ENCODE measurements at regions not wholly inside any gene's neighbourhood (a gene's known extent, or its start where the extent isn't known, plus 50 kb on each side); places are given as distances from the start of the nearest gene placed in this dataset.

GRCh38 chr6:66664112-66664511, 957.1 kb upstream of the EYS start:
- intact Hi-C loops (cut with DNase I), result no loop called here
- ATAC-seq (no peak), DNase-seq (ENCODE audit: missing footprints) (no peak)

- DNase-seq (ENCODE audit: missing footprints), result no peak
- intact Hi-C loops (cut with DNase I), result no loop called here
- no peak for ATAC-seq
Measured at GRCh38 chr6:66662721-66663507, 955.9 kb upstream of the EYS start.

GRCh38 chr6:66662196-66662595, 955.2 kb upstream of the EYS start:
- DNase-seq (ENCODE audit: missing footprints) (no peak), ATAC-seq (no peak)
- intact Hi-C loops (cut with DNase I), result no loop called here

GRCh38 chr6:66655420-66655819, 948.4 kb upstream of the EYS start:
- ATAC-seq (no peak), DNase-seq (ENCODE audit: missing footprints) (no peak)
- intact Hi-C loops (cut with DNase I), result no loop called here

GRCh38 chr6:66638518-66638917, 931.5 kb upstream of the EYS start:
- DNase-seq (ENCODE audit: missing footprints), result no peak
- no peak for ATAC-seq
- intact Hi-C loops (cut with DNase I), result no loop called here

GRCh38 chr6:66638099-66638498, 931.1 kb upstream of the EYS start:
- no peak for ATAC-seq
- intact Hi-C loops (cut with DNase I), result no loop called here

GRCh38 chr6:66628917-66629316, 921.9 kb upstream of the EYS start:
- no peak for ATAC-seq
- intact Hi-C loops (cut with DNase I), result no loop called here

More at GRCh38 chr6:66638099-66638498, 931.1 kb upstream of the EYS start:
- DNase-seq (ENCODE audit: missing footprints), result no peak

GRCh38 chr6:66623050-66623449, 916.0 kb upstream of the EYS start:
- ATAC-seq, result no peak
- intact Hi-C loops (cut with DNase I), result no loop called here
- DNase-seq (ENCODE audit: missing footprints), result no peak

More at GRCh38 chr6:66628917-66629316, 921.9 kb upstream of the EYS start:
- DNase-seq (ENCODE audit: missing footprints), result no peak

- DNase-seq (ENCODE audit: missing footprints), result no peak
- no peak for ATAC-seq
- intact Hi-C loops (cut with DNase I), result no loop called here
Measured at GRCh38 chr6:66605971-66606370, 898.9 kb upstream of the EYS start.

GRCh38 chr6:66605011-66605410, 898.0 kb upstream of the EYS start:
- intact Hi-C loops (cut with DNase I), result no loop called here

GRCh38 chr6:66599541-66599940, 892.5 kb upstream of the EYS start:
- intact Hi-C loops (cut with DNase I), result no loop called here
- ATAC-seq (no peak), DNase-seq (ENCODE audit: missing footprints) (no peak)

More at GRCh38 chr6:66605011-66605410, 898.0 kb upstream of the EYS start:
- no peak for ATAC-seq
- no peak for DNase-seq (ENCODE audit: missing footprints)

- DNase-seq (ENCODE audit: missing footprints), result no peak
- intact Hi-C loops (cut with DNase I), result no loop called here
- ATAC-seq, result no peak
Measured at GRCh38 chr6:66578362-66578761, 871.3 kb upstream of the EYS start.

- ATAC-seq (no peak), DNase-seq (ENCODE audit: missing footprints) (no peak)
- intact Hi-C loops (cut with DNase I), result no loop called here
Measured at GRCh38 chr6:66568271-66568670, 861.2 kb upstream of the EYS start.

GRCh38 chr6:66561479-66561878, 854.5 kb upstream of the EYS start:
- intact Hi-C loops (cut with DNase I), result no loop called here
- DNase-seq (ENCODE audit: missing footprints), result peak; percentile 55

GRCh38 chr6:66558189-66558588, 851.2 kb upstream of the EYS start:
- no peak for DNase-seq (ENCODE audit: missing footprints)
- no peak for ATAC-seq
- intact Hi-C loops (cut with DNase I), result no loop called here

More at GRCh38 chr6:66561479-66561878, 854.5 kb upstream of the EYS start:
- ATAC-seq, result no peak

- intact Hi-C loops (cut with DNase I), result no loop called here
- ATAC-seq (no peak), DNase-seq (ENCODE audit: missing footprints) (no peak)
Measured at GRCh38 chr6:66556936-66557335, 849.9 kb upstream of the EYS start.

- DNase-seq (ENCODE audit: missing footprints), result no peak
- ATAC-seq, result no peak
- intact Hi-C loops (cut with DNase I), result no loop called here
Measured at GRCh38 chr6:66555082-66555481, 848.1 kb upstream of the EYS start.

GRCh38 chr6:66553441-66553840, 846.4 kb upstream of the EYS start:
- ATAC-seq, result no peak
- intact Hi-C loops (cut with DNase I), result no loop called here

GRCh38 chr6:66538551-66539135, 831.6 kb upstream of the EYS start:
- no peak for DNase-seq (ENCODE audit: missing footprints)
- ATAC-seq, result no peak
- intact Hi-C loops (cut with DNase I), result no loop called here

More at GRCh38 chr6:66553441-66553840, 846.4 kb upstream of the EYS start:
- DNase-seq (ENCODE audit: missing footprints), result no peak

- no peak for ATAC-seq
- intact Hi-C loops (cut with DNase I), result no loop called here
- DNase-seq (ENCODE audit: missing footprints), result no peak
Measured at GRCh38 chr6:66533921-66534404, 826.9 kb upstream of the EYS start.

Data from Right ventricle myocardium inferior (tissue), 1 donor.